ENCODE measurements at regions not wholly inside any gene's neighbourhood (a gene's known extent, or its start where the extent isn't known, plus 50 kb on each side); places are given as distances from the start of the nearest gene placed in this dataset.

- ATAC-seq (ENCODE audit: low FRiP score) (no peak), DNase-seq (no peak)
- Histone ChIP-seq H3K36me3 (ENCODE audit: control insufficient read depth in 1 of 2, insufficient read depth in 2 of 2, low read length in 1 of 2) (no peaks in the 10 kb centered on the region), H3K4me3 (ENCODE audit: low read length in 2 of 2) (no peak overlapping the region), H3K27me3 (ENCODE audit: control insufficient read depth in 1 of 2, insufficient read depth in 2 of 2, low read length in 1 of 2) (no peaks in the 10 kb centered on the region), H3K9me3 (ENCODE audit: control insufficient read depth, low read length) (no peaks in the 10 kb centered on the region), H3K4me1 (ENCODE audit: control insufficient read depth in 1 of 2, insufficient read depth in 2 of 2, low read length in 2 of 2) (no peaks in the 10 kb centered on the region), H3K27ac (ENCODE audit: low read depth in 1 of 2, low read length in 2 of 2) (no peak overlapping the region)
- 58 to 66% methylated on average over 5 of the region's 5 CpGs for WGBS, 2 donors
- intact Hi-C loops (cut with DNase I), result no loop called here
Measured at GRCh38 chr2:58620093-58620492, 379.0 kb upstream of the FANCL start.

GRCh38 chr2:58616961-58617360 lies 375.8 kb upstream of the FANCL start:
- no peaks in the 10 kb centered on the region for H3K27me3 ChIP-seq (ENCODE audit: control insufficient read depth in 1 of 2, insufficient read depth in 2 of 2, low read length in 1 of 2)
- H3K9me3 ChIP-seq (ENCODE audit: control insufficient read depth, low read length), result no peaks in the 10 kb centered on the region
- H3K4me1 ChIP-seq (ENCODE audit: control insufficient read depth in 1 of 2, insufficient read depth in 2 of 2, low read length in 2 of 2), result no peaks in the 10 kb centered on the region
- intact Hi-C loops (cut with DNase I), result no loop called here
- no peak overlapping the region for H3K4me3 ChIP-seq (ENCODE audit: low read length in 2 of 2)
- no peak overlapping the region for H3K27ac ChIP-seq (ENCODE audit: low read depth in 1 of 2, low read length in 2 of 2)
- ATAC-seq (ENCODE audit: low FRiP score), result no peak
- no peaks in the 10 kb centered on the region for H3K36me3 ChIP-seq (ENCODE audit: control insufficient read depth in 1 of 2, insufficient read depth in 2 of 2, low read length in 1 of 2)
- 26 to 31% methylated on average over 1 of the region's 1 CpG for WGBS, 2 donors
- DNase-seq, result no peak

- no peak for ATAC-seq (ENCODE audit: low FRiP score)
- Histone ChIP-seq H3K36me3 (ENCODE audit: control insufficient read depth in 1 of 2, insufficient read depth in 2 of 2, low read length in 1 of 2) (no peaks in the 10 kb centered on the region), H3K9me3 (ENCODE audit: control insufficient read depth, low read length) (no peaks in the 10 kb centered on the region), H3K27me3 (ENCODE audit: control insufficient read depth in 1 of 2, insufficient read depth in 2 of 2, low read length in 1 of 2) (no peaks in the 10 kb centered on the region), H3K4me3 (ENCODE audit: low read length in 2 of 2) (no peak overlapping the region), H3K4me1 (ENCODE audit: control insufficient read depth in 1 of 2, insufficient read depth in 2 of 2, low read length in 2 of 2) (no peaks in the 10 kb centered on the region), H3K27ac (ENCODE audit: low read depth in 1 of 2, low read length in 2 of 2) (no peak overlapping the region)
- DNase-seq, result no peak
- 50 to 53% methylated on average over 2 of the region's 2 CpGs for WGBS, 2 donors
- intact Hi-C loops (cut with DNase I), result no loop called here
Measured at GRCh38 chr2:58614219-58614618, 373.1 kb upstream of the FANCL start.

- H3K27me3 ChIP-seq (ENCODE audit: control insufficient read depth in 1 of 2, insufficient read depth in 2 of 2, low read length in 1 of 2), result no peaks in the 10 kb centered on the region
- 82 to 85% methylated on average over 6 of the region's 6 CpGs for WGBS, 2 donors
- no peak for DNase-seq
- no peak overlapping the region for H3K27ac ChIP-seq (ENCODE audit: low read depth in 1 of 2, low read length in 2 of 2)
- no peaks in the 10 kb centered on the region for H3K9me3 ChIP-seq (ENCODE audit: control insufficient read depth, low read length)
- H3K4me1 ChIP-seq (ENCODE audit: control insufficient read depth in 1 of 2, insufficient read depth in 2 of 2, low read length in 2 of 2), result no peaks in the 10 kb centered on the region
- H3K4me3 ChIP-seq (ENCODE audit: low read length in 2 of 2), result no peak overlapping the region
- H3K36me3 ChIP-seq (ENCODE audit: control insufficient read depth in 1 of 2, insufficient read depth in 2 of 2, low read length in 1 of 2), result no peaks in the 10 kb centered on the region
- intact Hi-C loops (cut with DNase I), result no loop called here
- ATAC-seq (ENCODE audit: low FRiP score), result no peak
Measured at GRCh38 chr2:58612973-58613372, 371.8 kb upstream of the FANCL start.

- intact Hi-C loops (cut with DNase I), result no loop called here
- ATAC-seq (ENCODE audit: low FRiP score) (no peak), DNase-seq (no peak)
- WGBS, 2 donors, result 84 to 85% methylated on average over 1 of the region's 1 CpG
- no peaks in the 10 kb centered on the region for H3K27me3 ChIP-seq (ENCODE audit: control insufficient read depth in 1 of 2, insufficient read depth in 2 of 2, low read length in 1 of 2)
- no peaks in the 10 kb centered on the region for H3K9me3 ChIP-seq (ENCODE audit: control insufficient read depth, low read length)
- H3K4me3 ChIP-seq (ENCODE audit: low read length in 2 of 2), result no peak overlapping the region
- no peak overlapping the region for H3K27ac ChIP-seq (ENCODE audit: low read depth in 1 of 2, low read length in 2 of 2)
- H3K4me1 ChIP-seq (ENCODE audit: control insufficient read depth in 1 of 2, insufficient read depth in 2 of 2, low read length in 2 of 2), result no peaks in the 10 kb centered on the region
- H3K36me3 ChIP-seq (ENCODE audit: control insufficient read depth in 1 of 2, insufficient read depth in 2 of 2, low read length in 1 of 2), result no peaks in the 10 kb centered on the region
Measured at GRCh38 chr2:58609326-58609725, 368.2 kb upstream of the FANCL start.

GRCh38 chr2:58608146-58608545 lies 367.0 kb upstream of the FANCL start:
- DNase-seq (no peak), ATAC-seq (ENCODE audit: low FRiP score) (no peak)
- WGBS, 2 donors, result 22 to 34% methylated on average over 1 of the region's 1 CpG
- Histone ChIP-seq H3K27ac (ENCODE audit: low read depth in 1 of 2, low read length in 2 of 2) (no peak overlapping the region), H3K4me1 (ENCODE audit: control insufficient read depth in 1 of 2, insufficient read depth in 2 of 2, low read length in 2 of 2) (no peaks in the 10 kb centered on the region), H3K9me3 (ENCODE audit: control insufficient read depth, low read length) (no peaks in the 10 kb centered on the region), H3K36me3 (ENCODE audit: control insufficient read depth in 1 of 2, insufficient read depth in 2 of 2, low read length in 1 of 2) (no peaks in the 10 kb centered on the region), H3K4me3 (ENCODE audit: low read length in 2 of 2) (no peak overlapping the region), H3K27me3 (ENCODE audit: control insufficient read depth in 1 of 2, insufficient read depth in 2 of 2, low read length in 1 of 2) (no peaks in the 10 kb centered on the region)
- intact Hi-C loops (cut with DNase I), result no loop called here

- no peak overlapping the region for H3K27ac ChIP-seq (ENCODE audit: low read depth in 1 of 2, low read length in 2 of 2)
- no peak for DNase-seq
- WGBS, 2 donors, result 73 to 78% methylated on average over 2 of the region's 2 CpGs
- H3K36me3 ChIP-seq (ENCODE audit: control insufficient read depth in 1 of 2, insufficient read depth in 2 of 2, low read length in 1 of 2), result no peaks in the 10 kb centered on the region
- no peaks in the 10 kb centered on the region for H3K27me3 ChIP-seq (ENCODE audit: control insufficient read depth in 1 of 2, insufficient read depth in 2 of 2, low read length in 1 of 2)
- H3K4me1 ChIP-seq (ENCODE audit: control insufficient read depth in 1 of 2, insufficient read depth in 2 of 2, low read length in 2 of 2), result no peaks in the 10 kb centered on the region
- no peak for ATAC-seq (ENCODE audit: low FRiP score)
- intact Hi-C loops (cut with DNase I), result no loop called here
- H3K4me3 ChIP-seq (ENCODE audit: low read length in 2 of 2), result no peak overlapping the region
- no peaks in the 10 kb centered on the region for H3K9me3 ChIP-seq (ENCODE audit: control insufficient read depth, low read length)
Measured at GRCh38 chr2:58607448-58607847, 366.3 kb upstream of the FANCL start.

GRCh38 chr2:58606799-58607198 lies 365.7 kb upstream of the FANCL start:
- intact Hi-C loops (cut with DNase I), result no loop called here
- H3K4me3 ChIP-seq (ENCODE audit: low read length in 2 of 2), result no peak overlapping the region
- no peaks in the 10 kb centered on the region for H3K36me3 ChIP-seq (ENCODE audit: control insufficient read depth in 1 of 2, insufficient read depth in 2 of 2, low read length in 1 of 2)
- H3K27ac ChIP-seq (ENCODE audit: low read depth in 1 of 2, low read length in 2 of 2), result no peak overlapping the region
- H3K27me3 ChIP-seq (ENCODE audit: control insufficient read depth in 1 of 2, insufficient read depth in 2 of 2, low read length in 1 of 2), result no peaks in the 10 kb centered on the region
- DNase-seq, result no peak
- ATAC-seq (ENCODE audit: low FRiP score), result no peak
- no peaks in the 10 kb centered on the region for H3K4me1 ChIP-seq (ENCODE audit: control insufficient read depth in 1 of 2, insufficient read depth in 2 of 2, low read length in 2 of 2)
- H3K9me3 ChIP-seq (ENCODE audit: control insufficient read depth, low read length), result no peaks in the 10 kb centered on the region

- H3K27me3 ChIP-seq (ENCODE audit: control insufficient read depth in 1 of 2, insufficient read depth in 2 of 2, low read length in 1 of 2), result no peaks in the 10 kb centered on the region
- no peaks in the 10 kb centered on the region for H3K36me3 ChIP-seq (ENCODE audit: control insufficient read depth in 1 of 2, insufficient read depth in 2 of 2, low read length in 1 of 2)
- ATAC-seq (ENCODE audit: low FRiP score), result no peak
- WGBS, 2 donors, result 89 to 95% methylated on average over 1 of the region's 1 CpG
- no peaks in the 10 kb centered on the region for H3K9me3 ChIP-seq (ENCODE audit: control insufficient read depth, low read length)
- intact Hi-C loops (cut with DNase I), result no loop called here
- no peak overlapping the region for H3K4me3 ChIP-seq (ENCODE audit: low read length in 2 of 2)
- no peak for DNase-seq
- no peaks in the 10 kb centered on the region for H3K4me1 ChIP-seq (ENCODE audit: control insufficient read depth in 1 of 2, insufficient read depth in 2 of 2, low read length in 2 of 2)
- H3K27ac ChIP-seq (ENCODE audit: low read depth in 1 of 2, low read length in 2 of 2), result no peak overlapping the region
Measured at GRCh38 chr2:58604096-58604495, 363.0 kb upstream of the FANCL start.
